ENCODE measurements at regions not wholly inside any gene's neighbourhood (a gene's known extent, or its start where the extent isn't known, plus 50 kb on each side); places are given as distances from the start of the nearest gene placed in this dataset.

DNA sequence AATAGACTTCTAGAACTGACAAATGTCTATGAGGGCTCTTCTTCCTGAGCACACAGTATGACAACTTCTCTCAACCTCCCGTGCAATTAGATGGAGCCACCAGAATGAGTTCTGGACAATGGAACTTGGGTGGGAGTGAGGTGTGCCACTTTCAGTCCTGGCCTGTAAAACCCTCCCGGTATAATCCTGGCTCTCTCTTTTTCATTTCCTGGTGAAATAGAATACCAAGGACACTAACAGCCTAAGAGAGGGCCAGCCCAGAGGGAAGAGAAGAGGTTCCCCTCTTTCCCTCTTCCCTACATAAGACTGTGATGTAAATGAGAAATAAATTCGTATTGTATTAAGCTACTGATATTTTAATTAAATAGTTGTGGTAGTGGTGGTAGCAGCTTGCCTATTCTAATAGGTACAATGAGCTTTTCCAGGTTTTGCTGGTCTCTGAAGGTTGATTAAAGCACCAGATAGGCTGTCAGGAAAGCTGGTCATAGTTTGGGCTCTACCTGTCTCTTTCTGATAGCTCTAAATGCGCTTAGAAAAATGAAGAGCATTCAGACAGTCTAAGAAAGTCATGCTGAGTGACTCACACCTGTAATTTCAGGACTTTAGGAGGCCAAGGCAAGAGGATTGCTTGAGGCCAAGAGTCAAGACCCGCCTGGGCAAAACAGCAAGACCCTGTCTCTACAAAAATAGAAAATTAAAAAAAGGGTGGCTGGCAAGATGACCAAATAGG, 108.6 kb upstream of the ZNF644 start:
- intact Hi-C loops (cut with DNase I): no loop called here
- Histone ChIP-seq H3K27me3 (no peaks in the 10 kb centered on the region), H3K9me3 (no peaks in the 10 kb centered on the region), H3K4me1 (no peaks in the 10 kb centered on the region), H3K27ac (no peak overlapping the region), H3K4me3 (no peak overlapping the region), H3K36me3 (no peaks in the 10 kb centered on the region)
- no peak for DNase-seq
- TF ChIP-seq, protein P1, sequence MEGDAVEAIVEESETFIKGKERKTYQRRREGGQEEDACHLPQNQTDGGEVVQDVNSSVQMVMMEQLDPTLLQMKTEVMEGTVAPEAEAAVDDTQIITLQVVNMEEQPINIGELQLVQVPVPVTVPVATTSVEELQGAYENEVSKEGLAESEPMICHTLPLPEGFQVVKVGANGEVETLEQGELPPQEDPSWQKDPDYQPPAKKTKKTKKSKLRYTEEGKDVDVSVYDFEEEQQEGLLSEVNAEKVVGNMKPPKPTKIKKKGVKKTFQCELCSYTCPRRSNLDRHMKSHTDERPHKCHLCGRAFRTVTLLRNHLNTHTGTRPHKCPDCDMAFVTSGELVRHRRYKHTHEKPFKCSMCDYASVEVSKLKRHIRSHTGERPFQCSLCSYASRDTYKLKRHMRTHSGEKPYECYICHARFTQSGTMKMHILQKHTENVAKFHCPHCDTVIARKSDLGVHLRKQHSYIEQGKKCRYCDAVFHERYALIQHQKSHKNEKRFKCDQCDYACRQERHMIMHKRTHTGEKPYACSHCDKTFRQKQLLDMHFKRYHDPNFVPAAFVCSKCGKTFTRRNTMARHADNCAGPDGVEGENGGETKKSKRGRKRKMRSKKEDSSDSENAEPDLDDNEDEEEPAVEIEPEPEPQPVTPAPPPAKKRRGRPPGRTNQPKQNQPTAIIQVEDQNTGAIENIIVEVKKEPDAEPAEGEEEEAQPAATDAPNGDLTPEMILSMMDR (IDR thresholded peaks at IDR 0.05): no peak
- FAIRE-seq: no peak
- ATAC-seq: no peak
- WGBS, 2 donors: 75 to 84% methylated on average over 5 of the region's 5 CpGs

DNA sequence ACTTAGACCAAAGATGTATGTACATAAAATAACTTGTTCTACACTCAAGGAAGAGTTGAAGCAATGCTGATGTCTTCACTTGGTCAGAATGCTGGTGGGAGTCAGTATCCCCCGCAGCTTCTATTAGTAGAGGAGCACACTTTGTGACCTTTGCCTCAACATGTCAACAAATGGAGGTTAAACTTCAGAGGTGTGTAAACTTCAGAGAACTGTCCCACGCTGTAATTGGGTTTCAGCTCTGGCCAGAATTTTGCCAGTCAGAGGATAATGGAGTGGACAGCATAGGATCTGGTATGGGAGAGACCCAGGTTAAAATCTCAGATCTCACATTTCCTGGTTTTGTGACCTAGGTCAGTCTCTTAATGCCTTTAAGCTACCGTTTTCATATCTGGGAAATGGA, 107.6 kb upstream of the ZNF644 start:
- intact Hi-C loops (cut with DNase I): no loop called here
- no peaks in the 10 kb centered on the region for H3K4me1 ChIP-seq
- H3K36me3 ChIP-seq: no peaks in the 10 kb centered on the region
- WGBS, 2 donors: 51 to 52% methylated on average over 3 of the region's 3 CpGs
- no peak overlapping the region for H3K4me3 ChIP-seq
- FAIRE-seq: no peak
- TF ChIP-seq, protein P1 (IDR thresholded peaks at IDR 0.05): no peak
- H3K27ac ChIP-seq: no peak overlapping the region
- DNase-seq: no peak
- H3K9me3 ChIP-seq: no peaks in the 10 kb centered on the region
- no peaks in the 10 kb centered on the region for H3K27me3 ChIP-seq
- ATAC-seq: no peak

DNA sequence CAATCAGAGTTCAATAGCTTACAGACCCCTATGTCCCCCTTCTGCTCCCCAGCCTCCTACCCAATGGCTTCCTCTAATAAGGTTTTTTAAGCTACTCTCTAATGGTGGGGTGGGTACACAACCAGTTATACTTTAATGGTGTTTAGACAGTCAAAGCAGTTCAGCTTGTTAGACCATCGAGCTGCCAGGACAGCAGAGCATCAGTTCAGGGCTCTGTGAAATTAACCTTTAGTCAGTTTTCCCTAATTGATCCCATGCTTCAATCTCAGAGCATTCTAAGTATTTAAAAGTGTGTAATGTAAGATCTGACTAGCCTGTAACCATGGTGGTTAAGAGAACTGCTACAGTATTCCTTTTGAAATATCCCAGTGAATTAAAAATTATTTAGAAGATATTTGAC, 107.2 kb upstream of the ZNF644 start:
- Histone ChIP-seq H3K27me3 (no peaks in the 10 kb centered on the region), H3K4me3 (no peak overlapping the region), H3K27ac (no peak overlapping the region), H3K9me3 (no peaks in the 10 kb centered on the region), H3K36me3 (no peaks in the 10 kb centered on the region), H3K4me1 (no peaks in the 10 kb centered on the region)
- FAIRE-seq: no peak
- no peak for DNase-seq
- TF ChIP-seq, protein P1 (IDR thresholded peaks at IDR 0.05): no peak
- 15 to 31% methylated on average over 1 of the region's 1 CpG for WGBS, 2 donors
- intact Hi-C loops (cut with DNase I): no loop called here
- ATAC-seq: no peak

DNA sequence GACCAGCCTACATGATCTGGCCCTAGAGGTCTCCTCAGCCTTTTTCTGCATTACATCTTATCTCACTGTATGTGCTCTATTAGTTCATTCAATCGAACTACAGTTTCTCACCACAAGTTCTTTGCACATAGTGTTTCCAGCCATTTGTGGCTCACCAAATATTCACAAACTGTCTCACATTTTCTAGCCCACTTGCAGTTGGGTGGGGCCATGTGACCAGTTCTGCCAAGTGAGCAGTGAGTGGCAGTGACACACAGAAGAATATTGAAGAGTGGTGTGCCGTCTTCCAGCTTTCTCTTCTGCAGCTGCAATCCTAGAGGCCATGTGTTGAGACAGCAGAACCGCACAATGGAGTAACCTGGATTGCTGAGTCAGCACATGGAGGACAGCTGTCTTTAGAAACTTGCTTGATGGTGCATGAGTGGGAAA, 103.2 kb upstream of the ZNF644 start:
- Histone ChIP-seq H3K27me3 (no peaks in the 10 kb centered on the region), H3K27ac (no peak overlapping the region), H3K4me3 (no peak overlapping the region), H3K4me1 (no peaks in the 10 kb centered on the region), H3K9me3 (no peaks in the 10 kb centered on the region), H3K36me3 (no peaks in the 10 kb centered on the region)
- WGBS, 2 donors: 55 to 60% methylated on average over 3 of the region's 3 CpGs
- FAIRE-seq (no peak), ATAC-seq (no peak), DNase-seq (no peak)
- intact Hi-C loops (cut with DNase I): no loop called here
- TF ChIP-seq, protein P1 (IDR thresholded peaks at IDR 0.05): no peak

DNA sequence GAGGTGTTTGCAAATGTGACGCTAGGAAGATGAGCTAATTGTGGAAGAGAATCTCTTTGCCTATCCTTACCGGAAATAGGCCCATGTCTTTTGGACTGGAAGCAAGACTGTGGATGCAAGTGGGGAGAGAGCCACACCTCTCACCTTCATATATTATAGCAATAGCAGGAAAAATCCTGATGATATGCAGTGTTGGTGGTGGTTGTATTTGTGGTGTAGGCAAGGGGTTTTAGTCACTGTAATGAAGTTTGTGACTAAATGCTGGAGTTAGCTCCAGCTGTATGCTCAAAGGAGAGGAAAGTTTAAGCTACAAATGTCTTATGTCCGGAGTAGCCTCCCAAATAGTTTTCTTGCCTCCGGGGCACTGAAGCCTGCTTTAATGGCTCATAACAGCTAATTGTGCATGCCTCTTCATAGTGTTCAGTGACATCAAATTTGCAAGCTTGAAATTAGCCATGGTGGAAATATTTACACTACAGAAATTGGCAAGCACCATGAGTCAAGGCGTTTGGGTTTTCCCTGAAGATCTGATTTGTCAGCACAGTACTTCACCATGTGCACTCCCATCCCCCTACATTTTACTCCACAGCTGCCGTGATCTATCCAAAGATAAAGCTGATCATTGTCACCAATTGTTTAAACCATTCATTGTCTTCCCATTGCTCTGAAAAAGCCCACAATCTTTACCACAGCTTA, 102.6 kb upstream of the ZNF644 start:
- Histone ChIP-seq H3K4me1 (no peaks in the 10 kb centered on the region), H3K27me3 (no peaks in the 10 kb centered on the region), H3K4me3 (no peak overlapping the region), H3K36me3 (no peaks in the 10 kb centered on the region), H3K9me3 (no peaks in the 10 kb centered on the region), H3K27ac (no peak overlapping the region)
- DNase-seq: no peak
- no peak for FAIRE-seq
- ATAC-seq: no peak
- 83 to 88% methylated on average over 6 of the region's 6 CpGs for WGBS, 2 donors
- TF ChIP-seq, protein P1 (IDR thresholded peaks at IDR 0.05): no peak
- intact Hi-C loops (cut with DNase I): no loop called here

Measured in pancreas (tissue), 10 donors.